HCT116 (cell line): ENCODE measurements at regions not wholly inside any gene's neighbourhood (a gene's known extent, or its start where the extent isn't known, plus 50 kb on each side); places are given as distances from the start of the nearest gene placed in this dataset.

Source experiments
- ATAC-seq: fragments of 200-7000 bp; cut with Tn5 transposase; 2 replicates; pipeline ENCODE4 v1.9.1; 2020; ENCODE audit warnings: mild to moderate bottlenecking, moderate library complexity
- BruUV-seq: library from RNA; stranded (reverse); fragments of 400-500 nt; replicated peaks from 2 replicates; lab custom pipeline; 2021; lab: Mats Ljungman, UMichigan
- CTCF ChIA-PET: fragments of 300-600 bp; sonication (Branson Sonifier 250); formaldehyde crosslinking; loops from one replicate; lab custom pipeline; 2021; ENCODE audit warnings: antibody characterized with exemption; lab: Charles Lee
- POLR2A ChIA-PET: fragments of 300-600, 350-600 bp; sonication (Branson Sonifier 250); formaldehyde crosslinking; loops from one replicate; lab custom pipeline; 2021; ENCODE audit warnings: antibody characterized with exemption; lab: Charles Lee
- RAD21 ChIA-PET, 2 experiments: fragments of 300-600 bp; sonication (Branson Sonifier 250); formaldehyde crosslinking; loops; one replicate each; lab custom pipeline; 2023; ENCODE audit warnings: low total read pairs in 2 of 2; ENCODE audit not compliant: uncharacterized antibody in 2 of 2, unreplicated experiment in 2 of 2, low non-redundant PET in 1 of 2; lab: Charles Lee
- DNase-seq: peaks from one replicate; pipeline ENCODE4 v3.0.0-alpha.2; 2010; ENCODE audit warnings: low read depth, low spot score
- H2AFZ ChIP-seq: fragments of 200-600 bp; shearing (Covaris generic), sonication (generic); 2 replicates; pipeline ENCODE4 v1.6.1; 2017; ENCODE audit warnings: low read depth, mixed run types, mixed read lengths, antibody characterized with exemption, low read length; ENCODE audit not compliant: poor library complexity, severe bottlenecking
- H3K27ac ChIP-seq: 2 replicates; pipeline ENCODE4 v1.5.1; 2012; ENCODE audit warnings: low read depth, low read length
- H3K27me3 ChIP-seq: fragments of 200-600 bp; sonication (generic); 2 replicates; pipeline ENCODE4 v1.6.1; 2016; ENCODE audit warnings: mixed run types, low read length, mixed read lengths; ENCODE audit not compliant: insufficient read depth
- H3K36me3 ChIP-seq, 2 experiments: fragments of 200-500 bp in 1 of 2; fragments of 200-600 bp in 1 of 2; sonication (Bioruptor generic) in 1 of 2; sonication (generic) in 1 of 2; 2 replicates each; pipeline versions ENCODE4 v1.5.1 to v1.6.1; 2014 to 2016; ENCODE audit warnings: low read length in 2 of 2, inconsistent platforms in 1 of 2, mixed read lengths in 1 of 2, mixed run types in 1 of 2; ENCODE audit not compliant: insufficient read depth in 2 of 2, control insufficient read depth in 1 of 2
- H3K4me1 ChIP-seq, 2 experiments: fragments of 200-600 bp in 1 of 2; sonication (generic) in 1 of 2; 2 replicates each; pipeline versions ENCODE4 v1.5.1 to v1.6.1; 2012 to 2017; ENCODE audit warnings: low read length in 2 of 2, inconsistent platforms in 1 of 2, mild to moderate bottlenecking in 1 of 2, mixed read lengths in 1 of 2, mixed run types in 1 of 2, moderate library complexity in 1 of 2; ENCODE audit not compliant: insufficient read depth in 2 of 2, control insufficient read depth in 1 of 2
- H3K4me2 ChIP-seq: fragments of 200-600 bp; sonication (generic); 2 replicates; pipeline ENCODE4 v1.6.1; 2017; ENCODE audit warnings: mixed run types, low read length, mixed read lengths
- H3K4me3 ChIP-seq, 2 experiments: fragments of 200-600 bp in 1 of 2; sonication (generic) in 1 of 2; replicated peaks in 1 of 2; 2 replicates each; pipeline ENCODE4 v1.5.1; 2011 to 2016; ENCODE audit warnings: low read length in 2 of 2, control low read depth in 1 of 2, low read depth in 1 of 2, mild to moderate bottlenecking in 1 of 2, mixed read lengths in 1 of 2, mixed run types in 1 of 2
- H3K79me2 ChIP-seq: fragments of 200-600 bp; sonication (generic); 2 replicates; pipeline ENCODE4 v1.6.1; 2017; ENCODE audit warnings: mild to moderate bottlenecking, mixed run types, low read length, moderate library complexity, mixed read lengths; ENCODE audit not compliant: insufficient read depth
- H3K9ac ChIP-seq: fragments of 200-600 bp; sonication (generic); 2 replicates; pipeline ENCODE4 v1.6.1; 2016; ENCODE audit warnings: low read length, mixed read lengths
- H3K9me2 ChIP-seq: fragments of 200-600 bp; sonication (generic), shearing (Covaris generic); 2 replicates; pipeline ENCODE4 v1.6.1; 2017; ENCODE audit warnings: mixed run types, mild to moderate bottlenecking, moderate library complexity; ENCODE audit not compliant: insufficient read depth
- H3K9me3 ChIP-seq, 2 experiments: fragments of 200-500 bp in 1 of 2; fragments of 200-600 bp in 1 of 2; sonication (Bioruptor generic) in 1 of 2; sonication (generic) in 1 of 2; 2 replicates each; pipeline ENCODE4 v1.6.1; 2014 to 2017; ENCODE audit warnings: low read length in 2 of 2, mixed read lengths in 2 of 2, inconsistent platforms in 1 of 2, low read depth in 1 of 2, mild to moderate bottlenecking in 1 of 2, mixed run types in 1 of 2, moderate library complexity in 1 of 2; ENCODE audit not compliant: control insufficient read depth in 1 of 2, insufficient read depth in 1 of 2
- H4K20me1 ChIP-seq: fragments of 200-600 bp; sonication (generic), shearing (Covaris generic); 2 replicates; pipeline ENCODE4 v1.6.1; 2017; ENCODE audit warnings: mixed run types, mild to moderate bottlenecking, moderate library complexity; ENCODE audit not compliant: insufficient read depth
- ATF3 ChIP-seq: IDR thresholded peaks from 2 replicates; pipeline ENCODE4 v1.6.1; 2012
- ELF1 ChIP-seq: IDR thresholded peaks from 2 replicates; pipeline ENCODE4 v1.6.1; 2012; ENCODE audit warnings: low read depth, borderline replicate concordance
- EZH2 ChIP-seq: fragments of 200-600 bp; sonication (generic); IDR thresholded peaks from 2 replicates; pipeline ENCODE4 v1.6.1; 2017; ENCODE audit warnings: antibody characterized with exemption, mixed run types
- FOSL1 ChIP-seq: IDR thresholded peaks from 2 replicates; pipeline ENCODE4 v1.6.1; 2012; ENCODE audit warnings: low read depth
- MAX ChIP-seq: IDR thresholded peaks from 2 replicates; pipeline ENCODE4 v1.6.1; 2012
- POLR2A ChIP-seq: IDR thresholded peaks from 2 replicates; pipeline ENCODE4 v1.7.0; 2011; ENCODE audit warnings: borderline replicate concordance; ENCODE audit not compliant: insufficient read depth, insufficient read length; ENCODE audit errors: extremely low read depth
- POLR2AphosphoS5 ChIP-seq: IDR thresholded peaks from 2 replicates; pipeline ENCODE4 v1.6.1; 2011; ENCODE audit warnings: mild to moderate bottlenecking, low read depth, low read length, moderate library complexity
- SIN3A ChIP-seq: IDR thresholded peaks from 2 replicates; pipeline ENCODE4 v1.6.1; 2012; ENCODE audit warnings: low read depth
- SP1 ChIP-seq: IDR thresholded peaks from 2 replicates; pipeline ENCODE4 v1.6.1; 2012; ENCODE audit warnings: low read depth
- TCF7L2 ChIP-seq: IDR thresholded peaks from 2 replicates; pipeline ENCODE4 v1.7.0; 2011; ENCODE audit warnings: borderline replicate concordance, inconsistent platforms; ENCODE audit not compliant: insufficient read depth, insufficient read length; ENCODE audit errors: extremely low read depth
- YY1 ChIP-seq: IDR thresholded peaks from 2 replicates; pipeline ENCODE4 v1.6.1; 2011; ENCODE audit warnings: low read length, low read depth, moderate library complexity, mild to moderate bottlenecking; ENCODE audit not compliant: insufficient replicate concordance; ENCODE audit errors: extremely low read depth
- ZNF274 ChIP-seq: fragments of 200-500 bp; sonication (Bioruptor generic); IDR thresholded peaks from 2 replicates; pipeline ENCODE4 v1.6.1; 2014; ENCODE audit warnings: mild to moderate bottlenecking, low read depth, low read length, inconsistent platforms
- intact Hi-C: fragments of 100-400 bp; cut with micrococcal nuclease; formaldehyde crosslinking; loops from 2 replicates; pipeline ENCODE4 v1.10.0; 2022
- TF ChIP-seq, protein P1 (sequence below): IDR thresholded peaks from 2 replicates; pipeline ENCODE4 v1.6.1; 2011; ENCODE audit warnings: mild to moderate bottlenecking, low read length, moderate library complexity; ENCODE audit not compliant: insufficient replicate concordance; ENCODE audit errors: extremely low read depth

DNA sequence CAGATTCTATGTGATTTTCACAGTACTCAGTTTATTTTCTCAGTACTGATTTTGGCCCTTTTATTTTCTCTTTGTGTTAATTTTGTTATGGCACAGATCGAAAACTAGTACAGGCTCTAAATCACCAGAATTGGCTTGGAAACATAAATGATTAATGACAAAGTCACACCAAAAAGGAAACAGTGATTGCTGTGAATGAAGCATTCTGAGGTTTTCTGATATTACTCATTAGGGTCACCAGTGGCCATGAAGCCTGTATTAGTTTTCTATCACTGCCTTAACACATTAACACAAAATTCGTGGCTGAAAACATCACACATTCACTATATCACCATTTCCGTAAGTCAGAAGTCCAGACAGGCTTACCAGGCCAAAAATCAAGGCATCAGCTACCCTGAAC is 343.0 kb upstream of the THRB start:
- DNase-seq (no peak), ATAC-seq (no peak)
- Histone ChIP-seq H3K36me3 (no peaks in the 10 kb centered on the region), H3K27ac (no peak overlapping the region), H3K4me2 (no peak overlapping the region), H3K27me3 (peaks cover 19% of the 10 kb centered on the region), H3K9ac (no peak overlapping the region), H3K79me2 (no peaks in the 10 kb centered on the region), H3K4me1 (no peaks in the 10 kb centered on the region), H2AFZ (no peak overlapping the region), H3K9me2 (no peaks in the 10 kb centered on the region), H3K9me3 (no peaks in the 10 kb centered on the region), H3K4me3 (no peak overlapping the region), H4K20me1 (no peaks in the 10 kb centered on the region)
- no TSS peak for BruUV-seq
- intact Hi-C loops = no loop called here
- POLR2A ChIA-PET = no interaction called here
- RAD21 ChIA-PET = no interaction called here
- CTCF ChIA-PET = no interaction called here
- TF ChIP-seq ZNF274 = no peak
- TF ChIP-seq EZH2 = no peak
- TF ChIP-seq YY1 = no peak
- no peak for TF ChIP-seq POLR2AphosphoS5
- TF ChIP-seq SP1 = no peak
- no peak for TF ChIP-seq FOSL1
- TF ChIP-seq ATF3 = no peak
- TF ChIP-seq, protein P1, sequence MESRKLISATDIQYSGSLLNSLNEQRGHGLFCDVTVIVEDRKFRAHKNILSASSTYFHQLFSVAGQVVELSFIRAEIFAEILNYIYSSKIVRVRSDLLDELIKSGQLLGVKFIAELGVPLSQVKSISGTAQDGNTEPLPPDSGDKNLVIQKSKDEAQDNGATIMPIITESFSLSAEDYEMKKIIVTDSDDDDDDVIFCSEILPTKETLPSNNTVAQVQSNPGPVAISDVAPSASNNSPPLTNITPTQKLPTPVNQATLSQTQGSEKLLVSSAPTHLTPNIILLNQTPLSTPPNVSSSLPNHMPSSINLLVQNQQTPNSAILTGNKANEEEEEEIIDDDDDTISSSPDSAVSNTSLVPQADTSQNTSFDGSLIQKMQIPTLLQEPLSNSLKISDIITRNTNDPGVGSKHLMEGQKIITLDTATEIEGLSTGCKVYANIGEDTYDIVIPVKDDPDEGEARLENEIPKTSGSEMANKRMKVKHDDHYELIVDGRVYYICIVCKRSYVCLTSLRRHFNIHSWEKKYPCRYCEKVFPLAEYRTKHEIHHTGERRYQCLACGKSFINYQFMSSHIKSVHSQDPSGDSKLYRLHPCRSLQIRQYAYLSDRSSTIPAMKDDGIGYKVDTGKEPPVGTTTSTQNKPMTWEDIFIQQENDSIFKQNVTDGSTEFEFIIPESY = no peak
- no peak for TF ChIP-seq ELF1
- no peak for TF ChIP-seq SIN3A
- TF ChIP-seq TCF7L2 = no peak
- TF ChIP-seq MAX = no peak
- no peak for TF ChIP-seq POLR2A
